ENCODE measurements at regions not wholly inside any gene's neighbourhood (a gene's known extent, or its start where the extent isn't known, plus 50 kb on each side); places are given as distances from the start of the nearest gene placed in this dataset.

GRCh38 chr4:99712530-99712929, 54.9 kb upstream of the C4orf54 start:
- TF ChIP-seq, protein P1, sequence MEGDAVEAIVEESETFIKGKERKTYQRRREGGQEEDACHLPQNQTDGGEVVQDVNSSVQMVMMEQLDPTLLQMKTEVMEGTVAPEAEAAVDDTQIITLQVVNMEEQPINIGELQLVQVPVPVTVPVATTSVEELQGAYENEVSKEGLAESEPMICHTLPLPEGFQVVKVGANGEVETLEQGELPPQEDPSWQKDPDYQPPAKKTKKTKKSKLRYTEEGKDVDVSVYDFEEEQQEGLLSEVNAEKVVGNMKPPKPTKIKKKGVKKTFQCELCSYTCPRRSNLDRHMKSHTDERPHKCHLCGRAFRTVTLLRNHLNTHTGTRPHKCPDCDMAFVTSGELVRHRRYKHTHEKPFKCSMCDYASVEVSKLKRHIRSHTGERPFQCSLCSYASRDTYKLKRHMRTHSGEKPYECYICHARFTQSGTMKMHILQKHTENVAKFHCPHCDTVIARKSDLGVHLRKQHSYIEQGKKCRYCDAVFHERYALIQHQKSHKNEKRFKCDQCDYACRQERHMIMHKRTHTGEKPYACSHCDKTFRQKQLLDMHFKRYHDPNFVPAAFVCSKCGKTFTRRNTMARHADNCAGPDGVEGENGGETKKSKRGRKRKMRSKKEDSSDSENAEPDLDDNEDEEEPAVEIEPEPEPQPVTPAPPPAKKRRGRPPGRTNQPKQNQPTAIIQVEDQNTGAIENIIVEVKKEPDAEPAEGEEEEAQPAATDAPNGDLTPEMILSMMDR (conservative IDR thresholded peaks at IDR 0.05 in 1 of 2, IDR thresholded peaks at IDR 0.05 in 1 of 2; ENCODE audit: extremely low read depth in 1 of 2, insufficient read depth in 1 of 2, low read depth in 1 of 2, low read length in 2 of 2), result no peak
- no peak for TF ChIP-seq EZH2 (IDR thresholded peaks at IDR 0.05; ENCODE audit: borderline replicate concordance, low read length)
